OCI-M1 (cell line): ENCODE measurements at regions not wholly inside any gene's neighbourhood (a gene's known extent, or its start where the extent isn't known, plus 50 kb on each side); places are given as distances from the start of the nearest gene placed in this dataset.
"Not testable (repeated sequence)": the region's sequence is repeated elsewhere in the genome, so short reads cannot be mapped to it uniquely, and the experiment has no call there.

ENCODE experiments used
- DNase-seq: peaks from one replicate; lab custom pipeline; 2025; lab: John Stamatoyannopoulos, UW

GRCh38 chr15:20473465-20473864, 68.1 kb downstream of the GOLGA6L6 start:
- DNase-seq: not testable (repeated sequence)

GRCh38 chr15:20472983-20473382, 68.6 kb downstream of the GOLGA6L6 start:
- DNase-seq: not testable (repeated sequence)

GRCh38 chr15:20470810-20471209, 70.8 kb downstream of the GOLGA6L6 start:
- not testable (repeated sequence) for DNase-seq

- not testable (repeated sequence) for DNase-seq
Observed at GRCh38 chr15:20441138-20441537, 100.5 kb downstream of the GOLGA6L6 start.

GRCh38 chr15:20440390-20440789, 101.2 kb downstream of the GOLGA6L6 start:
- not testable (repeated sequence) for DNase-seq

- not testable (repeated sequence) for DNase-seq
Observed at GRCh38 chr15:20439111-20439510, 102.5 kb downstream of the GOLGA6L6 start.

GRCh38 chr15:20438255-20438654, 103.3 kb downstream of the GOLGA6L6 start:
- DNase-seq: not testable (repeated sequence)

- DNase-seq: not testable (repeated sequence)
Observed at GRCh38 chr15:20433468-20433867, 108.1 kb downstream of the GOLGA6L6 start.

- not testable (repeated sequence) for DNase-seq
Observed at GRCh38 chr15:20430495-20430894, 111.1 kb downstream of the GOLGA6L6 start.

- not testable (repeated sequence) for DNase-seq
Observed at GRCh38 chr15:20420710-20421109, 120.9 kb downstream of the GOLGA6L6 start.

- DNase-seq: not testable (repeated sequence)
Observed at GRCh38 chr15:20416618-20417017, 125.0 kb downstream of the GOLGA6L6 start.

GRCh38 chr15:20409667-20410198, 131.9 kb downstream of the GOLGA6L6 start:
- DNase-seq: not testable (repeated sequence)

GRCh38 chr15:20409247-20409646, 132.4 kb downstream of the GOLGA6L6 start:
- DNase-seq: no peak

- no peak for DNase-seq
Observed at GRCh38 chr15:20407553-20407952, 134.0 kb downstream of the GOLGA6L6 start.

- DNase-seq: not testable (repeated sequence)
Observed at GRCh38 chr15:20404571-20404970, 137.0 kb downstream of the GOLGA6L6 start.

GRCh38 chr15:20402586-20402985, 139.0 kb downstream of the GOLGA6L6 start:
- DNase-seq: not testable (repeated sequence)

- not testable (repeated sequence) for DNase-seq
Observed at GRCh38 chr15:20401058-20401457, 140.5 kb downstream of the GOLGA6L6 start.

GRCh38 chr15:20398680-20399079, 142.9 kb downstream of the GOLGA6L6 start:
- DNase-seq: not testable (repeated sequence)

GRCh38 chr15:20388161-20388560, 153.4 kb downstream of the GOLGA6L6 start:
- DNase-seq: not testable (repeated sequence)

- DNase-seq: no peak
Observed at GRCh38 chr15:20386198-20386597, 155.4 kb downstream of the GOLGA6L6 start.

GRCh38 chr15:20380199-20380598, 161.4 kb downstream of the GOLGA6L6 start:
- DNase-seq: not testable (repeated sequence)

GRCh38 chr15:20376872-20377271, 164.7 kb downstream of the GOLGA6L6 start:
- no peak for DNase-seq

GRCh38 chr15:20372416-20372815, 169.2 kb downstream of the GOLGA6L6 start:
- DNase-seq: not testable (repeated sequence)

- no peak for DNase-seq
Observed at GRCh38 chr15:20369500-20369899, 172.1 kb downstream of the GOLGA6L6 start.
